ENCODE measurements at regions not wholly inside any gene's neighbourhood (a gene's known extent, or its start where the extent isn't known, plus 50 kb on each side); places are given as distances from the start of the nearest gene placed in this dataset.

GRCh38 chr9:86672301-86672700, 275.0 kb downstream of the GAS1 start:
- POLR2A ChIA-PET (ENCODE audit: low non-redundant PET): no interaction called here
- no peak for DNase-seq (ENCODE audit: low spot score)
- no peak overlapping the region for H3K27ac ChIP-seq
- CTCF ChIA-PET: no interaction called here
- no peak for TF ChIP-seq CTCF (conservative IDR thresholded peaks at IDR 0.05; ENCODE audit: low read depth)

GRCh38 chr9:86671018-86671417, 276.3 kb downstream of the GAS1 start:
- no peak for DNase-seq (ENCODE audit: low spot score)
- ChIA-PET CTCF (no interaction called here), POLR2A (ENCODE audit: low non-redundant PET) (no interaction called here)
- TF ChIP-seq CTCF (conservative IDR thresholded peaks at IDR 0.05; ENCODE audit: low read depth): no peak
- H3K27ac ChIP-seq: no peak overlapping the region

GRCh38 chr9:86670536-86670935, 276.8 kb downstream of the GAS1 start:
- no peak for TF ChIP-seq CTCF (conservative IDR thresholded peaks at IDR 0.05; ENCODE audit: low read depth)
- H3K27ac ChIP-seq: no peak overlapping the region
- DNase-seq (ENCODE audit: low spot score): no peak
- POLR2A ChIA-PET (ENCODE audit: low non-redundant PET): no interaction called here
- CTCF ChIA-PET: no interaction called here

GRCh38 chr9:86670076-86670475, 277.2 kb downstream of the GAS1 start:
- DNase-seq (ENCODE audit: low spot score): no peak
- POLR2A ChIA-PET (ENCODE audit: low non-redundant PET): no interaction called here
- TF ChIP-seq CTCF (conservative IDR thresholded peaks at IDR 0.05; ENCODE audit: low read depth): no peak
- CTCF ChIA-PET: no interaction called here
- no peak overlapping the region for H3K27ac ChIP-seq

GRCh38 chr9:86669422-86669821, 277.9 kb downstream of the GAS1 start:
- POLR2A ChIA-PET (ENCODE audit: low non-redundant PET): no interaction called here
- H3K27ac ChIP-seq: no peak overlapping the region
- CTCF ChIA-PET: no interaction called here
- DNase-seq (ENCODE audit: low spot score): no peak
- TF ChIP-seq CTCF (conservative IDR thresholded peaks at IDR 0.05; ENCODE audit: low read depth): no peak

GRCh38 chr9:86668488-86668887, 278.8 kb downstream of the GAS1 start:
- POLR2A ChIA-PET (ENCODE audit: low non-redundant PET): no interaction called here
- H3K27ac ChIP-seq: no peak overlapping the region
- no peak for DNase-seq (ENCODE audit: low spot score)
- no peak for TF ChIP-seq CTCF (conservative IDR thresholded peaks at IDR 0.05; ENCODE audit: low read depth)
- CTCF ChIA-PET: no interaction called here

GRCh38 chr9:86667307-86667706, 280.0 kb downstream of the GAS1 start:
- CTCF ChIA-PET: no interaction called here
- peak; percentile 34 for DNase-seq (ENCODE audit: low spot score)
- POLR2A ChIA-PET (ENCODE audit: low non-redundant PET): no interaction called here
- no peak overlapping the region for H3K27ac ChIP-seq
- no peak for TF ChIP-seq CTCF (conservative IDR thresholded peaks at IDR 0.05; ENCODE audit: low read depth)

Data from RWPE1 (cell line).